CD8-positive, alpha-beta memory T cell (primary cell): ENCODE measurements at regions not wholly inside any gene's neighbourhood (a gene's known extent, or its start where the extent isn't known, plus 50 kb on each side); places are given as distances from the start of the nearest gene placed in this dataset.

ENCODE experiments used
- CTCF ChIA-PET: fragments of 350-600 bp; sonication (Branson Sonifier 250); formaldehyde crosslinking; loops from one replicate; lab custom pipeline; 2021; ENCODE audit warnings: antibody characterized with exemption; lab: Charles Lee
- POLR2A ChIA-PET: fragments of 350-600 bp; sonication (Branson Sonifier 250); formaldehyde crosslinking; loops from one replicate; lab custom pipeline; 2021; ENCODE audit warnings: antibody characterized with exemption; lab: Charles Lee
- DNase-seq, 5 donors: peaks; one replicate each; pipeline versions ENCODE4 v3.0.0 to v3.0.0-alpha.2; 2020 to 2022; ENCODE audit warnings: mixed read lengths in 1 of 5
- H3K27ac ChIP-seq: one replicate; pipeline ENCODE4 v1.7.0; 2013; ENCODE audit warnings: low read depth, mild to moderate bottlenecking, low read length, moderate library complexity
- H3K27me3 ChIP-seq: 2 replicates; pipeline ENCODE4 v1.7.0; 2013; ENCODE audit warnings: low read length, mild to moderate bottlenecking; ENCODE audit not compliant: insufficient read depth, poor library complexity, severe bottlenecking
- H3K36me3 ChIP-seq: 2 replicates; pipeline ENCODE4 v1.7.0; 2013; ENCODE audit warnings: mild to moderate bottlenecking, low read length, moderate library complexity; ENCODE audit not compliant: insufficient read depth
- H3K4me1 ChIP-seq: 2 replicates; pipeline ENCODE4 v1.7.0; 2013; ENCODE audit warnings: mild to moderate bottlenecking, low read length, moderate library complexity; ENCODE audit not compliant: insufficient read depth
- H3K4me3 ChIP-seq: 2 replicates; pipeline ENCODE4 v1.7.0; 2013; ENCODE audit warnings: mild to moderate bottlenecking, low read length
- H3K9me3 ChIP-seq: 2 replicates; pipeline ENCODE4 v1.7.0; 2013; ENCODE audit warnings: mild to moderate bottlenecking, low read length
- H3K27ac Mint-ChIP-seq, 8 donors: one replicate each; pipeline ENCODE4 v1.8.0; 2020 to 2021; ENCODE audit warnings: mixed read lengths in 8 of 8, mild to moderate bottlenecking in 6 of 8, inconsistent platforms in 3 of 8, moderate library complexity in 3 of 8
- H3K27me3 Mint-ChIP-seq, 2 donors: one replicate each; pipeline ENCODE4 v1.8.0; 2020 to 2021; ENCODE audit warnings: mixed read lengths in 2 of 2, mild to moderate bottlenecking in 1 of 2, moderate library complexity in 1 of 2
- H3K36me3 Mint-ChIP-seq, 3 donors: one replicate each; pipeline ENCODE4 v1.8.0; 2020 to 2021; ENCODE audit warnings: mixed read lengths in 3 of 3, inconsistent platforms in 1 of 3, mild to moderate bottlenecking in 1 of 3
- H3K4me1 Mint-ChIP-seq, 3 donors: one replicate each; pipeline ENCODE4 v1.8.0; 2020 to 2021; ENCODE audit warnings: mixed read lengths in 3 of 3, inconsistent platforms in 1 of 3, mild to moderate bottlenecking in 1 of 3
- H3K4me3 Mint-ChIP-seq, 7 donors: one replicate each; pipeline ENCODE4 v1.8.0; 2020 to 2021; ENCODE audit warnings: mixed read lengths in 7 of 7, mild to moderate bottlenecking in 6 of 7, moderate library complexity in 4 of 7, inconsistent platforms in 2 of 7
- H3K9me3 Mint-ChIP-seq, 5 donors: one replicate each; pipeline ENCODE4 v1.8.0; 2020 to 2022; ENCODE audit warnings: mixed read lengths in 5 of 5, mild to moderate bottlenecking in 3 of 5, moderate library complexity in 2 of 5, inconsistent platforms in 1 of 5

DNA sequence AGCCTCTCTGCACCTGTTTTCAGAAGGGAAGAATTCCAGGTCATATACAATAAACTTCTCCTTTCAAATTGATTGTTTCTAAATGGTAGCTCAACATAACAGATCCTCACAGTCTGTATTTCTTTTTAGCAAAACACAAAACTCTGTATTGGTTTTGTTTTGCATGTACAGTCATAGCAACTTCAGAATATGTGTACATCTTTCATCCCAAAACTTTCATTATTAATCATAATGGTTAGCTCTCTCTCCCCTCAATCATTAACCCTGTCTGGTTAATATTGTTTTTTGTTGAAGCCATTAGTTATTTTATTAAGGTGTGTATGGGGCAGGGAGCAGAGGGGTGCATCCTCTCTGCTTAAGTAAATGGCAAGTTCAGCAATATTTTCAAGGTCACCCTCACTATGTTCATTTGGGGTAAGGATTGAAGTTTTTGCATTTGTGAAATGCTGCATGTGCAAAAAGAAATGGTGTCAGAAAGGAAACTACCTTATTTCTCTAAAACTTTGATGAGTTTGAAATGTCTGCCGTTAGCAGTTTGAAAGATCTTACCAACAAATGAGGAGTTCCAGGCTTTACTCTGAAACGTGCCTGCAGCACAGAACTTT, 136.8 kb upstream of the BTBD3 start:
- H3K4me3 ChIP-seq, result no peak overlapping the region
- H3K4me1 ChIP-seq, result no peaks in the 10 kb centered on the region
- no peak for DNase-seq
- no peaks in the 10 kb centered on the region for H3K9me3 ChIP-seq
- H3K4me3 Mint-ChIP-seq, result no peak overlapping the region
- no peaks in the 10 kb centered on the region for H3K4me1 Mint-ChIP-seq
- no peaks in the 10 kb centered on the region for H3K27me3 Mint-ChIP-seq
- H3K9me3 Mint-ChIP-seq, result peaks cover 2 to 24% (median 7%) of the 10 kb centered on the region in 5 donors
- H3K27ac ChIP-seq, result no peak overlapping the region
- ChIA-PET POLR2A (no interaction called here), CTCF (no interaction called here)
- H3K27ac Mint-ChIP-seq, result no peak overlapping the region
- no peaks in the 10 kb centered on the region for H3K36me3 ChIP-seq
- no peaks in the 10 kb centered on the region for H3K27me3 ChIP-seq
- H3K36me3 Mint-ChIP-seq, result no peaks in the 10 kb centered on the region

DNA sequence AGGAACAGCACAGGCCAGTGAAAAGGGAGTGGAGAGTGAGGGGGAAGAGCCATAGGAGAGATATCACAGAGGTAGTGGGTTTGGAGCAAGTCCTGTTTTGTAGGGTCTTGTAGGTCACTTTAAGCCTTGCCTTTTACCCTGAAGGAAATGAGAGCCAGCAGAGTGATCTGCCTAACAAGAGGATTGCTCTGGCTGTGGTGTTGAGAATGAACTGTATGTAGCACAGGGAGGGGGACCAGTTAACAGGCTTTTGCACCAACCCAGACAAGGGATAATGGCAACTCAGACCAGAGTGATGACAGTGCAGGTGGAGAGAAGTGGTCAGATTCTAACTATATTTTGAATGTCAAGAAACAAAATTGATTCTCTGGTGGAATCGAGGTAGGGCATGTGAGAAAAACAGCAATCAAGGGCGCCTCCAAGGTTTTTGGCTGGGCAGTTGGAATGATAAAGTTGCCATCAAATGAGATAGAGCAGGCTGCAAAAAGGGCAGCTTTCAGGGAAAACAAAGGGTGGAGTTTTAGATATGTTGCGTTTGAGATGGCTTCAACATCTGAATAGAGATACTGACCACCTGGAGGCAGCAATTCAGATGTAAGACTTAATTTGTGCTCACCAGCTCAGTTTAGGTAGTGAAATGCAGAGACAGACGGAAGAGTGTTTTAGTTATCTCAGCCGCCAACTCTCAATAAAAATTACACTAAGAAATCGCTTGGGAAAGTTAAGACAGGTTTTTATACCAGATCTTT, 134.4 kb upstream of the BTBD3 start:
- H3K9me3 Mint-ChIP-seq, result peaks cover 5 to 34% (median 9%) of the 10 kb centered on the region in 5 donors
- H3K4me1 Mint-ChIP-seq, result no peaks in the 10 kb centered on the region
- ChIA-PET CTCF (no interaction called here), POLR2A (no interaction called here)
- Histone ChIP-seq H3K27ac (no peak overlapping the region), H3K4me3 (no peak overlapping the region), H3K27me3 (no peaks in the 10 kb centered on the region), H3K36me3 (no peaks in the 10 kb centered on the region), H3K4me1 (no peaks in the 10 kb centered on the region), H3K9me3 (no peaks in the 10 kb centered on the region)
- H3K36me3 Mint-ChIP-seq, result peaks cover 0 to 1% (median 0%) of the 10 kb centered on the region in 3 donors
- no peak for DNase-seq
- H3K27me3 Mint-ChIP-seq, result no peaks in the 10 kb centered on the region
- H3K4me3 Mint-ChIP-seq, result no peak overlapping the region
- H3K27ac Mint-ChIP-seq, result no peak overlapping the region

- Mint-ChIP-seq H3K27ac (no peak overlapping the region), H3K9me3 (peaks cover 5 to 29% (median 6%) of the 10 kb centered on the region in 5 donors), H3K36me3 (peaks cover 0 to 1% (median 0%) of the 10 kb centered on the region in 3 donors), H3K4me1 (no peaks in the 10 kb centered on the region), H3K4me3 (peak overlapping the region in 1 of 7 donors; percentile 4), H3K27me3 (no peaks in the 10 kb centered on the region)
- no peak overlapping the region for H3K4me3 ChIP-seq
- no peak overlapping the region for H3K27ac ChIP-seq
- CTCF ChIA-PET, result no interaction called here
- no peak for DNase-seq
- H3K27me3 ChIP-seq, result no peaks in the 10 kb centered on the region
- no peaks in the 10 kb centered on the region for H3K4me1 ChIP-seq
- H3K36me3 ChIP-seq, result no peaks in the 10 kb centered on the region
- H3K9me3 ChIP-seq, result no peaks in the 10 kb centered on the region
- POLR2A ChIA-PET, result no interaction called here
Observed at GRCh38 chr20:11785885-11786507, 131.7 kb upstream of the BTBD3 start.

DNA sequence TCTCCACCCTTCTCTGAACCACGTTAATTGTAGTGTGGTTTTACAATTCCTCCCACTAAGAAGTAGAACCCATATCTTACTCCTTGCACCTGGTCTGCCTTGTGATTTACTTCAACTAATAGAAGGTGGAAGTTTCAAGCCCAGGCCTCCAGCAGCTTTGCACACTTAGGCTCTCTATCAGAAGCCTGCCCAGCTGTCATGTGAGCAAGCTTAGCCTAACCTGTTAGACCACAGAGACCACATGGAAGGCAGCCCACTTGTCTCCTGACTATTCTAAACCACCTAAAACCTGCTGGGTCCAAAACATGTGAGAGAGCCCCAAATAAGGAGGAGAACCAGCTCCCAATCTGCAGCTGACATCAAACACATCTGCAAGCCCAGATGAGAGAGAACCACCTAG, 127.6 kb upstream of the BTBD3 start:
- Histone ChIP-seq H3K27ac (no peak overlapping the region), H3K9me3 (no peaks in the 10 kb centered on the region), H3K4me3 (no peak overlapping the region), H3K4me1 (no peaks in the 10 kb centered on the region), H3K36me3 (no peaks in the 10 kb centered on the region), H3K27me3 (no peaks in the 10 kb centered on the region)
- DNase-seq, result no peak
- Mint-ChIP-seq H3K27me3 (no peaks in the 10 kb centered on the region), H3K27ac (no peak overlapping the region), H3K4me3 (no peak overlapping the region), H3K36me3 (peaks cover 0 to 1% (median 0%) of the 10 kb centered on the region in 3 donors), H3K9me3 (peaks cover 2 to 26% (median 7%) of the 10 kb centered on the region in 5 donors), H3K4me1 (no peaks in the 10 kb centered on the region)
- CTCF ChIA-PET, result no interaction called here
- POLR2A ChIA-PET, result no interaction called here

DNA sequence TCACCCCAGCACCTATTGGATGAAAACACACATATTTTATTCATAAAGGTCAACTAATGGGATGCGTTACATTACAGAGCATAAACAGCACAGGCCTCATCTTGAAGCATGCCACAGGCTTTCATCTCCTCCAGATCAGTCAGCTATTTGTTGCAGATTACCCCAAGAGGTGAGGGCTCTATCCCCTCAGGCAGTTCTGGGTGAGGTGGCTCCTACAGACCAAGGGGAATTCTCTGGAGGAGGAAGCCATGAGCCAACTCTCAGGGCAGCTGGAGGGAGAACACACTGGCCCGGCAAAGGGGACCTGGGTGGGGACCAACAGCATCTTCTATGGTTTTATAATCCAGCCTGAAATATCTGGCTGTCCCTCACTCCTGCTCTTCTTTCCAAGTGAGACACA, 126.4 kb upstream of the BTBD3 start:
- no peak for DNase-seq
- H3K9me3 ChIP-seq, result no peaks in the 10 kb centered on the region
- Mint-ChIP-seq H3K27me3 (no peaks in the 10 kb centered on the region), H3K27ac (no peak overlapping the region), H3K4me1 (no peaks in the 10 kb centered on the region), H3K36me3 (peaks cover 0 to 1% (median 0%) of the 10 kb centered on the region in 3 donors), H3K9me3 (peaks cover 2 to 30% (median 9%) of the 10 kb centered on the region in 5 donors), H3K4me3 (no peak overlapping the region)
- POLR2A ChIA-PET, result no interaction called here
- H3K27ac ChIP-seq, result no peak overlapping the region
- H3K36me3 ChIP-seq, result no peaks in the 10 kb centered on the region
- no peaks in the 10 kb centered on the region for H3K27me3 ChIP-seq
- H3K4me1 ChIP-seq, result no peaks in the 10 kb centered on the region
- no peak overlapping the region for H3K4me3 ChIP-seq
- CTCF ChIA-PET, result no interaction called here

DNA sequence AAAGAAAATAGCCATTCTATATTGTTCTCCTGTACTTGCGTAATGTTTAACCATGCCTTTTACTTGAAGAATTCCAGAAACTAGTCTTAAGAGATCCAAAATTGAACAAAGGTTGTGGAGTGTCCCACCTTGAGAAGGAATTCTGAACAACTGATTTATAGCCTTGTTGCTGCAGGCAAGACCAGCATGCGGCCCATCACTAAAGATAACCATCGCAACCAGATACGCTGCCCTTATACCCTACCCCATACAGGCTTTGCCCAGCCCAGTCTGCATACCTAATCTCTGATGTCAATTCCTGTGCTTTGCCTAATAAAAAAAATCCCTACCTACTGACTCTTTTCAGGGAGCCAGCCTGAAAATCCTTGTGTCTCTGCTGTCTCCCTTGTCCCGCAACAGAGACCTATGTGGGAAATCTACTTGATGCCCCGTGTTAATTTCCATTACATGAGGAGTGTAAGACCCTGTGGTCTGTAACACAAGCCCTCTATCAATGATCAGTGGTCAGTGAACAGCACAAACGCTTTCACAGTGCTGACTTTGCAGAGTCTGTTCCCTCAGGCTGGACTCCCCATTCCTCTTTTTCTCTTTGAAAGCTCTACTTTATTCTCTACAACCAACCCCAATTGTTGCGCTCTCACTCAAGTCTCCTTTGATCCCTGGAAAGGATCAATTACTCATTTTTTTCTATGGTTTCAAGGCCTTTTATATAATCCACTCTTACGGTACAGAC, 125.7 kb upstream of the BTBD3 start:
- H3K27ac Mint-ChIP-seq, result no peak overlapping the region
- Histone ChIP-seq H3K9me3 (no peaks in the 10 kb centered on the region), H3K27ac (no peak overlapping the region), H3K36me3 (no peaks in the 10 kb centered on the region), H3K27me3 (no peaks in the 10 kb centered on the region), H3K4me3 (no peak overlapping the region), H3K4me1 (no peaks in the 10 kb centered on the region)
- H3K4me3 Mint-ChIP-seq, result no peak overlapping the region
- H3K4me1 Mint-ChIP-seq, result no peaks in the 10 kb centered on the region
- ChIA-PET CTCF (no interaction called here), POLR2A (no interaction called here)
- H3K36me3 Mint-ChIP-seq, result no peaks in the 10 kb centered on the region
- DNase-seq, result no peak
- H3K27me3 Mint-ChIP-seq, result no peaks in the 10 kb centered on the region
- H3K9me3 Mint-ChIP-seq, result peaks cover 2 to 26% (median 7%) of the 10 kb centered on the region in 5 donors

- no peaks in the 10 kb centered on the region for H3K27me3 ChIP-seq
- POLR2A ChIA-PET, result no interaction called here
Observed at GRCh38 chr20:11792568-11792953, 125.1 kb upstream of the BTBD3 start.

DNA sequence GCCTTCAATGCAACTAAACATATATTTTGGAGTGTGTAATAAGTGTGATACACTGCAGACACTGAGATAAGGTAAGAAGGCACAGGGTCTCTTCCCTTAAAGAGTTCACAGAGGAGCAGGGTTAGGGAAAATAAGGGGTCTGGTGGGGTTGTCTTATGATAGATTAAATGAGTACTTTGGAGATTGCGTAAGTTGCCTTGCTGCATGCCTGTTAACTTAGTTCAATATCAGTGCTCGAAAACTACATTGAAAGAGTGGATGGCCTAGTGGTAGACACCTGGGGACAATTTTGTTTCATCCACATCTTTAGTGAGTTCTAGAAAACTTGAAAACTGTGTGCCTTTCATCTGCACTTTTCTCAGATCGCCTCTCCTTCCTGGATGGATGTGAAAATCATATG, 123.2 kb upstream of the BTBD3 start:
- POLR2A ChIA-PET, result no interaction called here
- Histone ChIP-seq H3K27me3 (no peaks in the 10 kb centered on the region), H3K36me3 (no peaks in the 10 kb centered on the region), H3K4me1 (no peaks in the 10 kb centered on the region), H3K27ac (no peak overlapping the region), H3K4me3 (no peak overlapping the region), H3K9me3 (no peaks in the 10 kb centered on the region)
- no peaks in the 10 kb centered on the region for H3K36me3 Mint-ChIP-seq
- no peak for DNase-seq
- H3K4me3 Mint-ChIP-seq, result no peak overlapping the region
- CTCF ChIA-PET, result interaction anchor here (0.6 kb wide), 1 partner anchor 106 kb away, joined by 3 read pairs; no protein-coding TSS in a partner anchor
- H3K27ac Mint-ChIP-seq, result no peak overlapping the region
- peaks cover 3 to 15% (median 5%) of the 10 kb centered on the region in 5 donors for H3K9me3 Mint-ChIP-seq
- no peaks in the 10 kb centered on the region for H3K4me1 Mint-ChIP-seq
- H3K27me3 Mint-ChIP-seq, result no peaks in the 10 kb centered on the region

More at GRCh38 chr20:11792568-11792953, 125.1 kb upstream of the BTBD3 start:
- H3K4me1 ChIP-seq, result no peaks in the 10 kb centered on the region
- no peak overlapping the region for H3K27ac ChIP-seq
- Mint-ChIP-seq H3K4me3 (no peak overlapping the region), H3K4me1 (no peaks in the 10 kb centered on the region), H3K27ac (no peak overlapping the region), H3K27me3 (no peaks in the 10 kb centered on the region), H3K36me3 (no peaks in the 10 kb centered on the region), H3K9me3 (peaks cover 2 to 26% (median 7%) of the 10 kb centered on the region in 5 donors)
- no peak overlapping the region for H3K4me3 ChIP-seq
- H3K36me3 ChIP-seq, result no peaks in the 10 kb centered on the region
- no peak for DNase-seq
- CTCF ChIA-PET, result no interaction called here
- H3K9me3 ChIP-seq, result no peaks in the 10 kb centered on the region
